PC-9 (cell line): ENCODE measurements at regions not wholly inside any gene's neighbourhood (a gene's known extent, or its start where the extent isn't known, plus 50 kb on each side); places are given as distances from the start of the nearest gene placed in this dataset.

ENCODE experiments used
- EZH2 ChIP-seq: fragments of 200-600 bp; sonication (generic); IDR thresholded peaks from 2 replicates; pipeline ENCODE4 v1.8.0; 2017; ENCODE audit warnings: antibody characterized with exemption, low read depth
- TF ChIP-seq, protein P1 (sequence below): fragments of 200-600 bp; sonication (generic); conservative IDR thresholded peaks from 2 replicates; pipeline ENCODE4 v1.6.1; 2017; ENCODE audit warnings: mixed run types, antibody characterized with exemption, mild to moderate bottlenecking, moderate library complexity

DNA sequence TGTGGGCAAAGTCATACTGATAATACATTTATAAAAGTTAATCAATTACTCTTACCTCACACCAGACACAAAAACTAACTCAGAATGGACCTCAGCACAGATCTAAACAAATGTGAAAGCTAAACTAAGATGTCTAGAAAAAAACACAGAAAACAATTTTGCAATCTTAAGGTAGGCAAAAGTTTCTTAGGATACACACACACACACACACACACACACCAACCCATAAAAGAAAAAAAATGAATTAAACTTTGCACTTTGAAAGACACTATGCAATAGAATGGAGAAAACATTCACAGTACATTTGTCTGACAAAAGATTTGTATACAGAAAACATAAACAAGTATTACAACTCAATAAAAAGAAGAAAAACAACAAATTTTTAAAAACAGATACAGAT, 70.8 kb upstream of the ZNRF2 start:
- TF ChIP-seq, protein P1, sequence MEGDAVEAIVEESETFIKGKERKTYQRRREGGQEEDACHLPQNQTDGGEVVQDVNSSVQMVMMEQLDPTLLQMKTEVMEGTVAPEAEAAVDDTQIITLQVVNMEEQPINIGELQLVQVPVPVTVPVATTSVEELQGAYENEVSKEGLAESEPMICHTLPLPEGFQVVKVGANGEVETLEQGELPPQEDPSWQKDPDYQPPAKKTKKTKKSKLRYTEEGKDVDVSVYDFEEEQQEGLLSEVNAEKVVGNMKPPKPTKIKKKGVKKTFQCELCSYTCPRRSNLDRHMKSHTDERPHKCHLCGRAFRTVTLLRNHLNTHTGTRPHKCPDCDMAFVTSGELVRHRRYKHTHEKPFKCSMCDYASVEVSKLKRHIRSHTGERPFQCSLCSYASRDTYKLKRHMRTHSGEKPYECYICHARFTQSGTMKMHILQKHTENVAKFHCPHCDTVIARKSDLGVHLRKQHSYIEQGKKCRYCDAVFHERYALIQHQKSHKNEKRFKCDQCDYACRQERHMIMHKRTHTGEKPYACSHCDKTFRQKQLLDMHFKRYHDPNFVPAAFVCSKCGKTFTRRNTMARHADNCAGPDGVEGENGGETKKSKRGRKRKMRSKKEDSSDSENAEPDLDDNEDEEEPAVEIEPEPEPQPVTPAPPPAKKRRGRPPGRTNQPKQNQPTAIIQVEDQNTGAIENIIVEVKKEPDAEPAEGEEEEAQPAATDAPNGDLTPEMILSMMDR, result no peak
- no peak for TF ChIP-seq EZH2
